Left renal pelvis (tissue), 4 donors: ENCODE measurements at regions not wholly inside any gene's neighbourhood (a gene's known extent, or its start where the extent isn't known, plus 50 kb on each side); places are given as distances from the start of the nearest gene placed in this dataset.

ENCODE experiments used
- DNase-seq, 4 donors: peaks; one replicate each; pipeline ENCODE4 v3.0.0-alpha.2; 2013; ENCODE audit warnings: low read depth in 4 of 4, low spot score in 3 of 4

GRCh38 chr9:88657893-88658292 is 122.9 kb downstream of the NXNL2 start:
- DNase-seq = no peak

- DNase-seq = peak in 3 of 4 donors; percentile 16 to 34 (median 27)
These were observed 123.4 kb downstream of the NXNL2 start for GRCh38 chr9:88658311-88658822.

GRCh38 chr9:88659126-88659525 is 124.1 kb downstream of the NXNL2 start:
- DNase-seq = no peak

GRCh38 chr9:88660611-88661010 is 125.6 kb downstream of the NXNL2 start:
- no peak for DNase-seq

GRCh38 chr9:88661759-88662158 is 126.8 kb downstream of the NXNL2 start:
- no peak for DNase-seq

GRCh38 chr9:88663771-88664419 is 128.9 kb downstream of the NXNL2 start:
- no peak for DNase-seq

GRCh38 chr9:88664773-88665172 is 129.8 kb downstream of the NXNL2 start:
- no peak for DNase-seq

GRCh38 chr9:88672874-88673689 is 138.1 kb downstream of the NXNL2 start:
- no peak for DNase-seq

- no peak for DNase-seq
These were observed 138.9 kb downstream of the NXNL2 start for GRCh38 chr9:88673886-88674285.

GRCh38 chr9:88676644-88677043 is 141.7 kb downstream of the NXNL2 start:
- no peak for DNase-seq

GRCh38 chr9:88678008-88678407 is 143.0 kb downstream of the NXNL2 start:
- no peak for DNase-seq

GRCh38 chr9:88678431-88678830 is 143.5 kb downstream of the NXNL2 start:
- DNase-seq = no peak

GRCh38 chr9:88680041-88680440 is 145.1 kb downstream of the NXNL2 start:
- no peak for DNase-seq

- DNase-seq = no peak
These were observed 145.7 kb downstream of the NXNL2 start for GRCh38 chr9:88680505-88681160.

GRCh38 chr9:88681434-88681833 is 146.5 kb downstream of the NXNL2 start:
- DNase-seq = no peak

GRCh38 chr9:88682431-88682831 is 147.5 kb downstream of the NXNL2 start:
- DNase-seq = no peak

- DNase-seq = no peak
These were observed 149.1 kb downstream of the NXNL2 start for GRCh38 chr9:88684046-88684445.

GRCh38 chr9:88684845-88685244 is 149.9 kb downstream of the NXNL2 start:
- DNase-seq = no peak

- DNase-seq = no peak
These were observed 151.0 kb downstream of the NXNL2 start for GRCh38 chr9:88685966-88686365.

GRCh38 chr9:88689509-88690298 is 154.7 kb downstream of the NXNL2 start:
- DNase-seq = no peak

- DNase-seq = no peak
These were observed 155.7 kb downstream of the NXNL2 start for GRCh38 chr9:88690628-88691027.
